HEK293 (cell line): ENCODE measurements at regions not wholly inside any gene's neighbourhood (a gene's known extent, or its start where the extent isn't known, plus 50 kb on each side); places are given as distances from the start of the nearest gene placed in this dataset.
"Not testable (repeated sequence)": the region's sequence is repeated elsewhere in the genome, so short reads cannot be mapped to it uniquely, and the experiment has no call there.

Source experiments
- CTCF ChIP-seq: fragments of 450-650 bp; formaldehyde crosslinking; IDR thresholded peaks from 2 replicates; pipeline ENCODE4 v1.5.1; 2016; ENCODE audit warnings: missing biosample characterization, missing genetic modification characterization
- ZBTB44 ChIP-seq: fragments of 450-650 bp; IDR thresholded peaks from 2 replicates; pipeline ENCODE4 v1.5.1; 2018; ENCODE audit warnings: missing biosample characterization, mild to moderate bottlenecking, missing genetic modification characterization
- ZNF121 ChIP-seq: fragments of 450-650 bp; formaldehyde crosslinking; IDR thresholded peaks from 2 replicates; pipeline ENCODE4 v1.5.1; 2016; ENCODE audit warnings: missing biosample characterization, missing genetic modification characterization
- ZNF354C ChIP-seq: fragments of 450-650 bp; formaldehyde crosslinking; IDR thresholded peaks from 2 replicates; pipeline ENCODE4 v1.5.1; 2016; ENCODE audit warnings: missing biosample characterization, missing genetic modification characterization, low read depth, borderline replicate concordance
- ZNF513 ChIP-seq: fragments of 450-650 bp; IDR thresholded peaks from 2 replicates; pipeline ENCODE4 v1.5.1; 2018; ENCODE audit warnings: missing biosample characterization, missing genetic modification characterization
- ZSCAN30 ChIP-seq: fragments of 450-650 bp; IDR thresholded peaks from 2 replicates; pipeline ENCODE4 v1.5.1; 2018; ENCODE audit warnings: missing biosample characterization, mild to moderate bottlenecking, missing genetic modification characterization, moderate library complexity

GRCh38 chr10:47600604-47601003 is 77.2 kb upstream of the AGAP9 start:
- TF ChIP-seq ZNF354C (tag by site-specific recombination); ZSCAN30 (tag by site-specific recombination); ZBTB44 (tag by site-specific recombination); ZNF513 (tag by site-specific recombination); ZNF121; CTCF (tag by site-specific recombination): not testable (repeated sequence)
